PC-3 (cell line): ENCODE measurements at regions not wholly inside any gene's neighbourhood (a gene's known extent, or its start where the extent isn't known, plus 50 kb on each side); places are given as distances from the start of the nearest gene placed in this dataset.

Experiments used
- CTCF ChIP-seq: fragments of 300-600 bp; sonication (generic); conservative IDR thresholded peaks from 2 replicates; pipeline ENCODE4 v1.5.1; 2017; ENCODE audit warnings: antibody characterized with exemption, low read depth, mild to moderate bottlenecking, low read length
- EZH2phosphoT487 ChIP-seq: fragments of 300-600 bp; sonication (generic); IDR thresholded peaks from 2 replicates; pipeline ENCODE4 v1.6.1; 2018; ENCODE audit warnings: mild to moderate bottlenecking, antibody characterized with exemption, low read length, borderline replicate concordance

GRCh38 chr16:22983614-22984013 lies 165.6 kb downstream of the USP31 start:
- TF ChIP-seq CTCF, result no peak
- TF ChIP-seq EZH2phosphoT487, result no peak
